HG03442 (cell line): ENCODE measurements at regions not wholly inside any gene's neighbourhood (a gene's known extent, or its start where the extent isn't known, plus 50 kb on each side); places are given as distances from the start of the nearest gene placed in this dataset.

Source experiments
- ATAC-seq: cut with Tn5 transposase; IDR thresholded peaks from one replicate; pipeline ENCODE4 v1.9.1; 2021; ENCODE audit warnings: mild to moderate bottlenecking, moderate library complexity; ENCODE audit not compliant: unreplicated experiment

DNA sequence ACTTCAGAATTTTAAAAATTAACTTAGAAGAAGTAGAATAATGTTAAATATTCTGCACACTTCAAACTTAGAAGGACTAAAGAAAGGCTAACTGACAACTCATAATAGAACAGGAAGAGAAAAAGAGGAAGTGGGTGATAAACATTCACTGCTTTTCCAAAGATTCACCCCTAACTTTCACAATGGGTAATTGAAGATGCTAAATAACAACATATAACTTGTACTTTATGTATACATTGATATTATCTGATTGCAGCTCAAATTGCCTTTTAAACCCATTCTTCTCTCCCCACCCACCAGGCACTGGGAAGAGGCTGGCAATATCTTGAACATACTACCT is 376.6 kb downstream of the EFNA5 start:
- ATAC-seq: peak; percentile 57

DNA sequence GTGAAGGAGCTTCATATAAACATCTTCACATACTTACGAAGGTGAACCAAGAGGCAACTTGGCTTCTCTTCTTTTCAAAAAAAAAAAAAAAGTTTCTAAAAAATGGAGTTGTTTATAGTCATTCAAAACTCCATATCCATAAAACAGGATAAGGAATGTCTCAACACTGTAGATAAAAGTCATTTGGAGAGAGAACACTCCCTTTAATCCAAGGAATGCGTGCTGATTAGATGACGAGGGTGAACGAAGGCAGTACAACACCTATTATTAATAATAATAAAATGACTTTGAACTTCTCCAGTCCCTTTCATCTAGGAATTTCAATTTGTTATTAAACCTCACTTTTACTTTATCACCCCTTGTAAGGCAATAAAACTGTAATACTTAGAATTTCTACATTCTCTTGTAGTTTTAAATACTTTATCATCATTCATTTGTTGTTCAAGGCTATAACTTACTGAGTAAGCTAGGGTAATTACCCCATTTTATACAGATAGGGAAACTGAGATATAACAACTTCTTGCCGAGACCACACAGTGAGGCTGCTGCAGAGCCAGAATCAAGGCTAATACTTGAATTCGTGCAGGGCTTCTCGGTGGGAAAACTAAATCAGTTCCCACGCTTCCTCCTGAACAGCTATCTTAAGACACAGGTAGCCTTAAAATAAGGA is 377.1 kb downstream of the EFNA5 start:
- ATAC-seq: peak; percentile 6

DNA sequence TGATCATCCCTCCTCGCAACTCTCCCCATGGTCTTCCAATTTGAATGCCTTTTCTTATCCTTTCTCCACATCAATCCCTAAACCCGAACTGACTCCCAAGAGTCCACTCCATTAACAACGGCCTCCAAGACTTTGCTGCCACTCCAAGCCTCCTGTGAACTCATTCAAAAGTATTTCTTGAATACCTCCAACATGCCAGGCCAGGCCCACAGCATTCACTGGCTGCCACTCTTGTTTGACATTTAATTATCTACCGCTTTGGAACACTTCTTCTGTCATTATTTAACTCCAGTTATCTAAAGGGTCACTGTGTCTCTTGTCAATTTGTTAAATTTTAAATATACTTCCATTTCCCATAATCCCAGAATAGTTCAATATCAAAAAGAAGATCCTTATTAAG is 378.9 kb downstream of the EFNA5 start:
- ATAC-seq: no peak

DNA sequence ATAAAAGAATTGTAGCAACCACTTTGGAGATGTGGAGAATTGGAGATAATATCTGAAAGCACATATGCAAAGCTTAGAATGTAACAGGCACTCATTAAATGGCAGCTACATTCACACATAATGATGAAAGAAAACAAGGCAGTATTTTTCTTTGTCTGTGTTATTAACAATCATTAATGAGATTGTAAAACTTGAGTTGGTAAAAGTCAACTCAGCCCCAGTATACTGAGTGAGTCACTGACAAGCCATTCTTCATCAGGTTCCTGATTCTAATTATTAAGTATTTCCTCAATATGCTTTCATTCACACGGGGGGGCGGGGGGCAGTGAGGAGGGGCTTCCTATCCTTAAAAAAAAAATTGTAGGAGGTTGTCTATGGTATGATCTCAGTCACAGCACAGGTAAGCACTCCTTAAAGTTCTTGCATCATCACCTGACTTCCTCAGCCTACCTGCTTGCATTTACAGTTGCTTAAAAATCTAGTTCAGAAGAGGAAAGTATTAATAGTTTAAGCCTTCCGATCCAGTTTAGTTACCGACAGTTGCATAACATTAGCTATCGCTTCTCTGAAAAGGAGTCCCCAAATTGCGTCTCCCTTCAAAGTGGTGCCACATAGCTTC is 379.8 kb downstream of the EFNA5 start:
- ATAC-seq: no peak

DNA sequence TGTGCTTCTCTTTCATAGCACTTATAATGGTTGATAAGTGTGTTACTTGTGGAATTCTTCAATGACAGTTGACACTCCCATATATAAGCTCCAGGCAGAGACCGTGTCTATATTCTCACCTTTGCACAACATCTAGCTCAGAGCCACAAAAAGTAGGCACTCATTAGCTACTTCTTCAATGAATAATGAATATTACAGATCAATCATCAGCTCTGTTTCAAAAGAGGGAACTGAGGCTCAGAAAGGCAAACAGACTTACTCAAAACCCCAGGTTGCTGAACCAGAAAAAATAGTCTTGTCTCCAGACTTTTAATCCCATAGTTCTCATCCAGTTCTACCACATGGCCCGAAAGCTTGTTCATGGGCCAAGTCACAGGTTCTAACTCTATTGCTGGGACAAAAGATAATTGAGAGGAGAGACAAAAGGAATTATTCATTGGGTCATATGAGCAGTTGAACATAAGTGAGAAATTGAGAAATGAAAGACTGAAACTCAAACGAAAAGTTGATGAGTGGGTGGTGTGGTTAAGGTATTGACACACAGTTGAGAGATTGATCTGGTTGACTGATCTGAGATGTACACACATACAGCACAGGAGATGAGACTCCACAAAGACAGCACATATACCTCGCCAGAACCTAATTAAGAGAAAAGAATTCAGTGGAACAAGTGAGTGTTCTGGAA is 381.6 kb downstream of the EFNA5 start:
- peak; percentile 87 for ATAC-seq

DNA sequence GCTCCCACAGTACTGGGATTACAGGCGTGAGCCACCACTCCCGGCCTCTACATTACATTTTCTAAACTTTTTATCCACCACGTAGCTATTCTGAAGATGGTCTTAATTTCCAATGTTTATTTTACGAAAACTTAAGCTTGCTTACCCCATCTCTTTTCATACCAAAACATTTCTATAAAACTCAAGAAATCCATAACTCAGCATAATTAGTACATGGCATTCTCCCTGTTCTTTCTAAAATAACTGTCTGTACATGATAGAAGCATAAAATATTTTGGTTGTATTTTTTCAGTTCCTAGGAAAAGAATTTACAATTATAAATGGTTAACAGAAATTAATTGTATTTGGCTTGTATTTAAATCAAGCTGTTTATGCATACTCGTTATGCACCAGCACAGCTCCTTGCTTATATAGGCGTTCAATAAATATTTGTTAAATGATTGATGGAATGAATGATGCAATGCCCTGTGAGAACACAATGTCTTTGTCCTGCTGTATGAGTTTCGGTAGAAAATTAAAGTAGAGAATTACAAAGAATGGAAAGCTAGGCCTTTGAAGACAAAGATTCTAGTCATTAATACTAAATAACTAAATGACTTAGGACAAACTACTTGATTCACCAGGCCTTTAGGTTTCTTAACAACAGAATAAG is 384.2 kb downstream of the EFNA5 start:
- ATAC-seq: no peak

DNA sequence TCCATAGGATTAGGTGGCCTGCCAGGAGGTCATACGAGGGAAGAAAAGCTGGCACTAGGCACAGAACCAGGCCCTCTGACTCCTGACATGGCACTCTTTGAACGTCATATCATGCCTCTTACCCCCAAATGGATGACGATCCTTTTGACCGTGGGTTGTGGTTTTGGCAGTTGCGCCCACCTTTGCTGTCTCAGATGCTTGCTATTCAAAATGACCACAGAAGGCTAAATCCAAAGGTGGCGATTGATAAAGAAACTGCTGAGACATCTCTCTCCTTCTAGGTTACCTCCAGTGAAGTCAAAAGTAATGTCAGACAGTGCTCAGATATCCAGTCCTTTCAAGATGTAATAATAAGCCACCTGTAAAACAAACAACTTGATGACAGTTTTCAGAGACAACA is 385.0 kb downstream of the EFNA5 start:
- ATAC-seq: peak; percentile 44

DNA sequence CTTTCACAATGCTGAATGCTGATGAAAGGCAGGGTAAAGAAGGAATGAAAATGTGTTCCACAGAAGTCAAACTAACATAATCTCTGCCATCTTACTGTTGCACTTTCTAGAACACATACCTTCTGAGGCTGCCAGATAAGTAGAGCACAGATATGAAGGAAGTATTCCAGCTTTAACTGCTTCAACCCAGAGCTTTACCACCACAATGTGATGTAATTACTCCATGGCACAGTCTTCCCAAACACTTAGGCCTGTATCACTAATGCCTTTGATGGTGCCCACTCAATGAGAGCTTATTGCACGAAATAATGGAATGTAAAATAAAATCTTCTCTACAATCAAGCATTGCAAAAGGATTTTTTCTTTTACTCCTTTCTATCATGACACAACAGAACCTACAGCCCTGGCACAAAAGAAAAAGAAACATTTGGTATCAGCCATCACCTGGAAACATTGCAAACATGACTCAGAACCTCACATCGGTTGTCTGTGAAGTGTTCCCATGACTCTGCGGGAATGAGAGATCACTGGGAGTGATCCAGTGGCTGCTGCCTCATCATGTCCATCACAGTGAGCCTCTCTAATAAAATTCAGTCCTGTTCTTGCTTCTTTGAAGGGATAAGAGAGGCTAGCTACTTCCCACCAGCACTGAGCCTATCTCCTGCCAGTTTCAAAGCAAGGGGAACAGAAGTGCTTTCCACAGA is 385.8 kb downstream of the EFNA5 start:
- ATAC-seq: no peak

DNA sequence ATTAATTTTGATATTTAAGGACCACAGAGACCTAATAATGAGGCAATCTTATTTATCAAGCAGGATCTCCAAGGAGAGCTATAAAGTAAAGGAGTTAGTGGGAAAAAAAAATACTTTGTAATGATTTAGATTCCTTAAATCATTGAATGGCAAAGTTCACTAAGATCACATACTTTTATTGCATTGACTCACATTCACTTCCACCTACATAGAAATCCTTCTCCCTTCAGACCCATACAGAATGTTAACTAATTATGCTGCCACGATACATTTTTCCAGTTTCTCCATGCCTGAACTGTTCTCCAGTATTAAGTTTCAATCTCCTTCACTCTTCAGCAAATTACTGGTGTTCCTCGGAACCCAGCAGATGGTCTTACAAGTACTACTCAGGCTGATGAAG is 388.7 kb downstream of the EFNA5 start:
- no peak for ATAC-seq

DNA sequence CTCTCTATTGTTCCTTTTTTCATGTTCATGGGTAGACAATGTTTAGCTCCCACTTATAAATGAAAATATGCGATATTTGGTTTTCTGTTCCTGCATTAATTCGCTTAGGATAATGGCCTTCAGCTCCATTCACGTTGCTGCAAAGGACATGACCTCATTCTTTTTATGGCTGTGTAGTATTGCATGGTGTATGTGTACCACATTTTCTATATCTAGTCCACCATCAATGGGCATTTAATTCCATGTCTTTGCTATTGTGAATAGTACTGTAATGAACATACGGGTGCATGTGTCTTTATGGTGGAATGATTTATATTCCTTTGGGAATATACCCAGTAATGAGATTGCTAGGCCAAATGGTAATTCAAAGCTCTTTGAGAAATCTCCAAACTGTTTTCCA is 392.0 kb downstream of the EFNA5 start:
- no peak for ATAC-seq

DNA sequence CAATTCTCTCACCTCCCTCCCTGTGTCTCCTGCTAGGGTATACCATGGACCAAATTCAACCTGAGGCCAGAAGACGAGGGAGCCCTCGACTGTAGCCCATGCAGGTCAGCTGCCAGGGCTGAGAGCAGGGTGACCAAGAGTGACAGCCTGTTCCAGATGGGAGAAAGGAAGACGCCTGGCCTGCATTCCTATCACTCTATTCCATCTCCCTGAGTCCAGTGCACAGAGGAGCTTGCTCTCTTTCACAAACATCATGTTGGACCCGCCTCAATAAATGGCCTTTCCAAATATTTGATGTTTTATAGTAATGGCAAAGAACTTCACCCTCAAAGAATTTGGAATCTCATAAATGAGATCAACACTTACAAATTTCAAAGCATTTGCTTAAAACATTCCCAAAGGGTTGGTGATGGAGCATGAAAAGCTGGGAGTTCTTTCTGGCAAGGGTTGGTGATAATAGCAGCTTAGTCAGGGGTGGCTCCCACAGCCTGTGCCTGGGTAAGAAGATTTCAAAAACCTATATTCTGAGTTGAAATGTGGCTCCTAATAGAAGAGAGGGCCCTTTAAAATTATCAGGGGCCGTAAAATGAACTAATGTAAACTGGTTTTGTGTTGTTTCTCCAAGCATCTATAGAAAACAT is 393.1 kb downstream of the EFNA5 start:
- ATAC-seq: no peak

DNA sequence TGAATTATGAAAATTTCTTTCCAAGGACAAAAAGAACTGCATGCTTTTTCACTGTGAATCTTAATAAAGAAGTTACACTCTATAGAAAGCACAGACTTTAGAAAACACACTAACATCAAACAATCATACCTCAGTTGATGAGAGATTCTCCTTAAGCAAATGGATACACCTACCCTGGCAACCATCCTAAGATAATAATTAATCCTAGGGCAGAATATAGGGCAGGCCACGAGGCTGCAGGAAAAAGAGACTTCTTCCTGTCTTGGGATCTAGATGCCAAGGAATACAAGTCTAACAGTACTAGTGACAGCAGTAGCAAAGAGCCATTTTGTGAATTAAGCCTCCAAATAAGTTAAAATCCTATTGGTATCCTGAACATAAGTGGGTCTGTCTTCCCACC is 395.4 kb downstream of the EFNA5 start:
- ATAC-seq: no peak

DNA sequence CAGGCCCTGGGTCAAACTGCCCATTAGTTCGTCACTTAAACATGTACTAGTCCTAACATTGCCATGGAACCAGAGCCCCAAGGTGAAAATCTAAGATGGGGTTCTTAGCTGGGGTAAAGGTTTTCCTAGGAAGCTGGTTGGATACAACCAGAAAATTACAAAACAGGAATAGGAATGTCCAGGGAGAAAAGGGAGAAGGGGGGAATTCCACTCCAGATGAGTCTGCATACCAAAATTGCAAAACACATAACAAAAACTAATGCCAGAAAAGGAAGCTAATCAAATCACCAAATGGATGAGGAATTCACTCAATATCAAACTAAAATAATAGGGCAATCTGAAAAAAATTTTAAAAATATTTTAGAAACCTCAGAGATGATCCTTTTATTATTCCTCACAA is 396.2 kb downstream of the EFNA5 start:
- ATAC-seq: no peak

DNA sequence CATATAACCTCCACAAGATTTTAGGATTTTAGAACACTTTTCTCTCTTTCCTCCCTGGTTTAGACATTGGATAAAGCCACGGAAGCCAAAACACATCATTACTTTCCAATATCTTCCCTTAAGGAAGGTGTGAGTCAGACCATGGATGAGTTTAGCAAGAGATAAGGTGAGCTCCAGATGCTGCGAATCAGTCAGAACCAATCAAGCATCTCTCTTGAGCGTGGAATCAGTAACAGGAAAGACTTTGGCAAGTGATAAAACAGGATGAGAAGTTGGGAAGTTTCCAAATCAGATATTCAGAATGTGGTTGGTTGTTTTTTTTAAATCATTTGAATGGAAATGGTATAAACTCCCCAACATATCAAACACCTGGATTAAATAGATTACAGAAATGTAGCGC is 397.8 kb downstream of the EFNA5 start:
- ATAC-seq: no peak

DNA sequence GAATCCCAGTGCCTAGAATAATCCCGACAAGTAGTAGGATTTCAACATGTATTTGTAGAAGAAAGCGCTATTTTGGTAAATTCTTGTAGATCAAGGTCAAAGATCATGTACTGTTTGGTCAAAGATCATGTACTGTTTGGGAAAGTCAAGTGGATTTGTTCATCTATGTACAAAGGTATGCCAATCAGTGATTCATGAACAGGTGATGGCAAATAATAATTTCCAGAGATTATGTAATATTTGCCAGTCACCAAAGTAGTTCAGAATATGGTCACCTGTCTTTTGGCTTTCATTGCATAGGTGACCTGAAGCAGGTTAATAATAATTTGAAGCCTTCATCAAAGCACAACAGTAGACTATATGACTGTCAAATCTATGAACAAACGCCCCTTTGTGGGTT is 398.2 kb downstream of the EFNA5 start:
- ATAC-seq: no peak

DNA sequence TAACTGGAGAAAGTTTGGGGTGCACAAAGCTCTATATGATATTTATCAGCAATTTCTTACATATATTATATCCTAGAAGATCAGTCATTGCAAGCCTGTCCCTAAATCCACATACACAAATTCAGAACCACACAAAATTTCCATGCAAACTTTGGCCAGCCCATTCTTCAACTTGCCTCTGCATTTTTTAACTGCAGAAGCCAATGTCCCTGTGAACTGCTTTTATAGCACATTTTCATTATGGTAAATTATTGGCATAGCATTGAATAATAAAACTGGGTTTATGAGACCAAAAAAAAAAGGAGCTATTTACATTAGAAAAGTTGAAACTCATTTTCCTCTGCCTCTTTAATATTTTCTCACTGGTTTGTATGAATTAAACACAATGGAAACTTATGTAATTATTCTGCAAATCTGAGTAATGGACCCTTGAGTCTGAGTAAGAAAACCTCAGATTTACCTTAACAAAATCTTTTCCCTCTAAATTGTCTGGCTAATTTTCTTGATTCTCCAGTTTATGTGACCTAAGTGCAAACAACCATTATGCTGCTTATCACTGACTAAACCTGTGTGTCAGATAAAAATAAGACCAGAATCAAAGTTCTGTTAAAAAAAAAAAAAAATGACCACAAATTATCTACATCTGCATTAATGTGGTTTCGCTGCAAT is 398.9 kb downstream of the EFNA5 start:
- ATAC-seq: no peak

DNA sequence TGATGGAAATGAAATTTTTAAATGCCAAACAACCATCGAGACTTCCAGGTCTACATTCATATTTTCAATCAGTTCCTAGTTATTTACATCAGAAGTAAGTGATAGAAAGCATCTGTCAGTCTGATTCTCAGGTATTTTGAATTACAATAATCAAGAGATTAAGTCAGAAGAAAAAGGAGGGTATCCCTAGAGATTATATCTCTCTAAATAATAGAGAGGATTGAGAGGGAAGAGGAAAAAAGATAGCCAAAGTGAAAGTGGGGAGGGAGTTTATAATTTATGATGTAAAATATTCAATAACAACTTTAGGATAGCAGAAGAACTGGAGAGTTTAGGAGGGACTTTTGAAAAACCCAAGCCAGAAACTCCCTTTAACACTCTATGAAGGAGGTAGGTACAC is 400.2 kb downstream of the EFNA5 start:
- no peak for ATAC-seq

DNA sequence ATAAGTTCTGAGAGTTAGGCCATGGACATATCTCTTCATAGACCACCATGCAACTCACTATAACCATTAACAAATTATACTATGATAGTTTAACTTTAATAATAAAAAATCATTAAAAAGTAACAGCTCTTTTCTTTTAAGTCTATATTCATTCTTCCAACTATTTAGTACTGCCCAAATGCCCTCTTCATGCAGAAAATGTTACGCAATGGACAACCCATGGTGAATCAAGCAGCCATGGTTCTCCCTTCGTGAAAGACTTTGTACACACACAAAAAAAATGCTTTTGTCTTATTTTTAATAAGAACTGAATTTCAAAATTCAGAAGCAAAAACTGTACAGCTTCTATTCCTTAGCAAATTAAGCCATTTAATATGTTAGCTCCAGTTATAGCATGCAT is 401.1 kb downstream of the EFNA5 start:
- ATAC-seq: no peak

DNA sequence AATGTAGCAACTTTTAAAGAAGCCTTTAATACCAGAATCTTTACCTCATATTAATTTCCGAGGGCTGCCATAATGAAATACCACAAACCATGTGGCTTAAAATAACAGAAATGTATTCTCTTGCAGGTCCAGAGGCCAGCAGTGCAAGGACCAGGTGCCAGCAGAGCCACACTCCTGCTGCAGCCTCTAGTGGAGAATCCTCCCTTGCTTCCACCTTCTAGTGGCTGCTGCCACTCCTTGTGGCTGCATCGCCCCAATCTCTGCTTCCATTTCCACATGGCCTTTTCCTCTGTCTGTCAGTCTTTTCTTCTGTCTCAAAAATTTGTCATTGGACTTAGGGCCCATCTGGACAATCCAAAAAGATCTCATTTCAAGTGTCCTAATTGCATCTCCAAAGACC is 401.5 kb downstream of the EFNA5 start:
- no peak for ATAC-seq

DNA sequence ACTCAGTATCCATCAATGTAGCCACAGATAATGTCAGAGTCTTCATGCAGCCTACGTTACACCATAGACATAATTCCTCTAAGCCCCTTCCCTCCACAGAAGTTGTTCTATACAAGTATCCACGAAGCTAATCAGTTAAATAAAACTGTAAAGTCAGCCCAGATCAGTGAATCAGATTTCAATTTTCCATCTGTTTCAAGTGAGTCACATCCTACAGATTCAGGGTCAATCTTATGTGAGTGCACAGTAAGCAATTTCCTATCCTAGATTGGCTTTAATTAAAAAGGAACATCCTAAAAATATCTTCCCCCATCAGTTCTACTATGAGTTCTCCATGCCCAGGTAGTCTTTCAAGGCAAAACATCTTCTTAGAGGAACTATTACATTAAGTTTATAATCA is 402.5 kb downstream of the EFNA5 start:
- no peak for ATAC-seq
